HG02852 (cell line): ENCODE measurements at regions not wholly inside any gene's neighbourhood (a gene's known extent, or its start where the extent isn't known, plus 50 kb on each side); places are given as distances from the start of the nearest gene placed in this dataset.

Experiments used
- ATAC-seq: cut with Tn5 transposase; IDR thresholded peaks from one replicate; pipeline ENCODE4 v1.9.1; 2021; ENCODE audit warnings: mild to moderate bottlenecking, moderate library complexity; ENCODE audit not compliant: unreplicated experiment

- ATAC-seq, result no peak
Measured at GRCh38 chr2:43023791-43024514, 202.5 kb downstream of the ZFP36L2 start.

- ATAC-seq, result no peak
Measured at GRCh38 chr2:43022896-43023295, 203.5 kb downstream of the ZFP36L2 start.

GRCh38 chr2:43021791-43022509 is 204.5 kb downstream of the ZFP36L2 start:
- no peak for ATAC-seq

- ATAC-seq, result no peak
Measured at GRCh38 chr2:43020990-43021669, 205.3 kb downstream of the ZFP36L2 start.

- no peak for ATAC-seq
Measured at GRCh38 chr2:43020296-43020695, 206.1 kb downstream of the ZFP36L2 start.

GRCh38 chr2:43019536-43020183 is 206.7 kb downstream of the ZFP36L2 start:
- no peak for ATAC-seq

- no peak for ATAC-seq
Measured at GRCh38 chr2:43019025-43019367, 207.4 kb downstream of the ZFP36L2 start.

GRCh38 chr2:43018179-43019024 is 208.0 kb downstream of the ZFP36L2 start:
- no peak for ATAC-seq

- ATAC-seq, result no peak
Measured at GRCh38 chr2:43013821-43014345, 212.5 kb downstream of the ZFP36L2 start.

- no peak for ATAC-seq
Measured at GRCh38 chr2:43012966-43013365, 213.4 kb downstream of the ZFP36L2 start.

- ATAC-seq, result no peak
Measured at GRCh38 chr2:43011158-43011491, 215.3 kb downstream of the ZFP36L2 start.

GRCh38 chr2:43010438-43011157 is 215.8 kb downstream of the ZFP36L2 start:
- no peak for ATAC-seq

GRCh38 chr2:43009448-43009847 is 217.0 kb downstream of the ZFP36L2 start:
- ATAC-seq, result no peak

- no peak for ATAC-seq
Measured at GRCh38 chr2:43008388-43008787, 216.0 kb upstream of the HAAO start.

- ATAC-seq, result no peak
Measured at GRCh38 chr2:43007901-43008300, 215.5 kb upstream of the HAAO start.

- no peak for ATAC-seq
Measured at GRCh38 chr2:43006834-43007543, 214.6 kb upstream of the HAAO start.

GRCh38 chr2:43005975-43006833 is 213.8 kb upstream of the HAAO start:
- no peak for ATAC-seq

- no peak for ATAC-seq
Measured at GRCh38 chr2:43005245-43005974, 213.0 kb upstream of the HAAO start.
